ENCODE measurements at regions not wholly inside any gene's neighbourhood (a gene's known extent, or its start where the extent isn't known, plus 50 kb on each side); places are given as distances from the start of the nearest gene placed in this dataset.
A peak's percentile ranks its signal among the peaks of the same experiment; 100 is the strongest.
"Not testable (repeated sequence)": the region's sequence is repeated elsewhere in the genome, so short reads cannot be mapped to it uniquely, and the experiment has no call there.

DNA sequence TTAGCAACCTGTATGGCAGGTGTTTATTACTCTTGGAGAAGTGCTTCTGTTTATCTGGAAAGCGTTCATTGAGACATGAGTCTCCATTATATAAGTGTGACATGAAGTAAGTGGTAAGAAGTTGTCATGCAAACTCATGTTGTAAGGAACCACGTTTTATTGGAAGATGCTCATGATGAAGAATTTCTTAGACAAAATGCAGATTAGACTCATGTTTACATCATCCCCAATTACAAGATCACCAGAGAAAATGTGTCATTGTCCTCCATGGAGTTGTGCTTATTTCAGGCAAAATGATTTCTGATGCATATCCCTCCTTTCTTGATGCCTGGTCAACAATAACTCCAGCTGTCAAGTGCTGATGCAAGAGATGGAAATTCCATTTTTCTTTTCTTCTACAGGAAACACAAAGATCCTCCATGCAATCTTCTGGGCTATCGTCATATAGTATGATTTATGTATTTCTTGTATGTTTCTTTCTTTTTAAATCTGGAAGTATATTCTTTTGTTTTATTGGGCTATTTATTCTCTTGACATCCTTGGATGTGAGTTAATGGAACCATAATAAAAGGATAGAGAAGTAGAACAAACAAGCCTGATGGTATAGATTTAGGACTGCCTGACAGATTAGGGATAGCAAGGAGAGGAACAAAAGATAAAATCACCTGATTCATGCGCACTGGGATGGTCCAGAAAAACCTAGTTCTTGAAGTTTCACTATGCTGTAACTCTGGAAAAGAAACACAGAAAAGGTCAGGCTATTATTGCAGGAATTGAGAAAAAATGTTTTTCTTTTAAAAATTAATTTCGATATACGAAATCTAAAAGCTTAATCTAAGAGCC is 50.7 kb upstream of the DIAPH3 start:
- no peak for DNase-seq (ENCODE audit: low read depth in 4 of 4, low spot score in 2 of 4)

DNA sequence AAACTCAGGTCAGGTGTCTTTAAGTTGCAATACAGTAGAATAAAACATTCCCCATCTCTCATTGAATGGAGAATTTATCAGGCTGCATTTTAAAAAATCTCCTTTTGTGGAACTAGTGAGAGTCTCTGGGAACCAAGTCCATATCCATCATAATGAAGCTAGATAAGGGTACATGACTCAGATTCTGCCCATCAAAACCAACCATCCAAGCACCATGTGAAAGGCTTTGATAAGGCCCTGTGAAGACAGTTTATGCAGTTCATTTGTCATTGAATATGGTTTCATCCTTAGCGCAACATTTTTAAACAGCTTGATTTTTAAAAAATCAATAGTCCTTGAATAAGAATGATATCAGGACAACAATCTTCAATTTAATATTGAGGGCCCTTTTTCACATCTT is 56.3 kb upstream of the DIAPH3 start:
- DNase-seq (ENCODE audit: low read depth in 4 of 4, low spot score in 2 of 4) = no peak

DNA sequence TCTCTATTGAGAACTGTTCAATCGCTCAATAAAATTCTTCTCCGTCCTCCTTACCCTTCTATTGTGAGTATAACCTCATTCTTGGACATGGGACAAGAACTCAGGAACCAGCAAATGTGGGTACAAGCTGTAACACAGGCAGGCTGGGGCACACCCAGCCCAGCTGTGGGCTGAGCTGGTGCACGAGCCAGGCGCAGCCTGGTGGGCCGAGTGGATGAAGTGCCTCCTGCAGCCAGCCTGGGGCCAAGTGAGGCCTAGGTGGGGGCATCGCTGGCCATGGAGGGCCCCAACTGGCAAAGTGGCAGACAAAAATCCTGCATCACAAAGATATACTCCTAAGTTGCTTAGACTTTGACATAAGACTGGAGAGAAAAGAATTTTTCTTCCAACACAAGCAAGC is 57.9 kb upstream of the DIAPH3 start:
- DNase-seq (ENCODE audit: low read depth in 4 of 4, low spot score in 2 of 4) = no peak

DNA sequence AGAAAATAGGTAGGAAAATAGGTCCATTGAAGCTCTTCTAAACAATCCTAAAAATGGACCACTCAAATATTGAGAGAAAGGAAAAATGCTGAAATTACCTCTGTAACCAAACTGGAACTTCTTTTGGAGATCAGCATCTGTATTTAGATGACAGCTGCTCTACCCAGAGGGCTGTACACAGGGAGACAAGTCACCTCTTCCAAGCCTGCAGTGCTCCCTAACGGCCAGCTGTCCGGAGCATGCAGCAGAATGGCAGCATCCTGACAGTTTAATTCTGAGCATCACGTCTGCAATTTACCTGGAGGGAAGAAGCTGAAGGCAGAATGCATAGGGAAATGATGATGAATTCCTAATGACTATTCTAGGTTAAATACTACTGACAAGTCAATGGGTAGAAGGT is 62.8 kb upstream of the DIAPH3 start:
- DNase-seq (ENCODE audit: low read depth in 4 of 4, low spot score in 2 of 4) = no peak

DNA sequence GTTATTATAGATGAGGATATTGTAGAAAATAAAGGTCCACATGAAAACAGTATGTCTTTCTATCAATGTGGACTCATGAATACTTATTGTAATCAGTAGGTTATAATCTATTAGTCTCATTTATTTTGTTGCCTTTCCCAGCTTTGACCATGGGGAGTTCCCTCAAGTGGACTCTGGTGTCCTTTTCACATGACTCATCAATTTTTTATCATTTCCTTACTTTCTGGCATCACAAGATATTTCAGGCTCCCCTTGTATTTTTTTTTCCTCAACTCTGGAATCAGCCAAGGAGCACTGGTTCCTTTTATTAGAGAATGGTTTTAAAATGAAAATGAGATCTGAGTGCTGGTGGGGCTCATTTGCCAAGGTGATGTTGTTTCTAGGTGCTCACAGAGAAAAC is 63.4 kb upstream of the DIAPH3 start:
- no peak for DNase-seq (ENCODE audit: low read depth in 4 of 4, low spot score in 2 of 4)

DNA sequence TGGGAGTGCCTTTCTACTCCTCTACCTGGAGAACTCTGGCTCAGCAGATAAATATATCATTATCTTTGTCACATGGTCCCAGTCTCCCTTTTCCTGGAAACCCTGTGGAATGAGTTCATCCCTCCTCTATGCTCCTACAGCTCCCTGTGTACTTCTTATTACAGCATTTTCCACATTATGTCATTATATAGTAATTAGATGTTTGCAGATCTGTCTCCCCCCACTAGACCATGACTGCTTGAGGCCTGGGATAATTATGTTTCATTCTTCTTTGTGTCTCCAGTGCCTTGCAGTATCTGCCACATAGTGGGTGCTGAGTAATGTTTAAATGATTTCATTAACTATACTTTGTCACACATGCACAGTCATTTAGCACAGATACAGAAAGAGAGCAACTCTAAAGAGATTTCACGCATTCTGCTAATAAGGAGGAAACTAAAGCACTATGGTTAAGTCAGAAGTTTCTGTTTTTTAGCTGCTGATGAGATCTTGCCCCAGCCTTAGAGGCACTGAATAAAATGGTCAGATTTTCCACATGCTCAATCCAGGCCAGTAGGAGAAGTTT is 66.1 kb upstream of the DIAPH3 start:
- no peak for DNase-seq (ENCODE audit: low read depth in 4 of 4, low spot score in 2 of 4)

DNA sequence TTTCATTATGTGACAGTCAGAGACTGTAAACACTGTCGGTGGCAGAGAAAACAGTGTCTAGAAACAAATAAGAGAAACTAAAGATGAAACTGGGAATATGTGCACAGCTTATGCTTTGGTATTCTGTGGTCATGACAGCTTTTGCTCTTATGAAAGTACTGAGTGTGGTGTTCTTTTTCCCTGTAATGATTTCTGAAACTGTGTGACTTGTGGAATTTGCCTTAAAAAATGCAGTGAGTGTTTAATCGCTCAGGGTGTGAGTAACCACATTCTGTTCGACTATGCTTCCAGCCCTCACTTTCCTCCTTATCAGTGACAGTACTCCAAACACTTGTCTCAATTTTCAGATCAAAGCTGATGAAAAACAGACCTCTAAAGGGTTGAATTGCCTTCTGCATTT is 66.9 kb upstream of the DIAPH3 start:
- DNase-seq (ENCODE audit: low read depth in 4 of 4, low spot score in 2 of 4) = no peak

DNA sequence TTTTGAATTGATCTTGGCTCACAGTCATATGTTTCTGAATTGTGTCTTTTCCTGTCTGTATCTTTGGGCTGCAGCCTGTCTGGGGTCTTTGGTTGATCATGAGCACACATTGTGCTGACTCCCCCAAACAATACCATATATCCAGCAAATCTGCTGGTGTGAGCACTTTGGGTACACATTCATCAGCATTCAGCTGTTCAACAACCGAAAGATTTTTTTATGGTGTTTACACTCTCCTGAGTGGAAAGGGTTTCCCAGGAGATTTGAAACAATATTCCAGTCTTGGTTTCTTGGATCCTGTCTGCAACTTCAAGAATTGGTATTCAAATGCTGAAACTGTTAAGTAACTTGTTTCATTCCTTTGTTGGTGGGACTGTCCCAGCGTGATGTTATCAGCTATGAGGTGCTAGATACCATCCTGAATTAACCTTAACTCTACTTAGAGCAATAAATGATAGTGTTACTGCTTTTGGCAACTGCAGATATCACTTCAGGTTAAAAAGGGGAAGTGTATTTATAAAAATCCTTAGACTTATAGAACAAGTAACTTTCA is 78.4 kb upstream of the DIAPH3 start:
- no peak for DNase-seq (ENCODE audit: low read depth in 4 of 4, low spot score in 2 of 4)

DNA sequence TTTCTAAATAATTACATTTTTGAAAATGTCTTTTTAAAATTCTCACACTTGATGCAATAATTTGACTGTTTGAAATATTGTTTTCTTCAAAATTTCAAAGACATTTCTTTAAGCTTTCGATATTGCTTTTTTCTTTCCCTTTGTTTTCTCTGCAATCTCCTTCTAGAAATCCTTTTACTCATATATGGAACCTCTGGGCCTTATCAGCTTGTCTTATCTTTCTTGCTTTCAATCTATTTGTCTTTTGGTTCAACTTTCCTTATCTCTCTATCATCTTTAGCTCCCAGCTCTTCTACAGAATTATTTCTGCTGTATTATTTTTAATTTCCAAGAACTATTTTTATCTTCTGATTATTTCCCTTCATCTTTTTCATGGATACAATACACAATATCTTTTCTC is 80.7 kb upstream of the DIAPH3 start:
- DNase-seq (ENCODE audit: low read depth in 4 of 4, low spot score in 2 of 4) = no peak

DNA sequence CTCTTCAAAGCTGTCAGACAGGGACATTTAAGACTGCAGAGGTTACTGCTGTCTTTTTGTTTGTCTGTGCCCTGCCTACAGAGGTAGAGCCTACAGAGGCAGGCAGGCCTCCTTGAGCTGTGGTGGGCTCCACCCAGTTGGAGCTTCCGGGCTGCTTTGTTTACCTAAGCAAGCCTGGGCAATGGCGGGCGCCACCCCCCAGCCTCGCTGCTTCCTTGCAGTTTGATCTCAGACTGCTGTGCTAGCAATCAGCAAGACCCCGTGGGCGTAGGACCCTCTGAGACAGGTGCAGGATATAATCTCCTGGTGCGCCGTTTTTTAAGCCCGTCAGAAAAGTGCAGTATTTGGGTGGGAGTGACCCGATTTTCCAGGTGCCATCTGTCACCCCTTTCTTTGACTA is 87.7 kb upstream of the DIAPH3 start:
- DNase-seq (ENCODE audit: low read depth in 4 of 4, low spot score in 2 of 4) = not testable (repeated sequence)

DNA sequence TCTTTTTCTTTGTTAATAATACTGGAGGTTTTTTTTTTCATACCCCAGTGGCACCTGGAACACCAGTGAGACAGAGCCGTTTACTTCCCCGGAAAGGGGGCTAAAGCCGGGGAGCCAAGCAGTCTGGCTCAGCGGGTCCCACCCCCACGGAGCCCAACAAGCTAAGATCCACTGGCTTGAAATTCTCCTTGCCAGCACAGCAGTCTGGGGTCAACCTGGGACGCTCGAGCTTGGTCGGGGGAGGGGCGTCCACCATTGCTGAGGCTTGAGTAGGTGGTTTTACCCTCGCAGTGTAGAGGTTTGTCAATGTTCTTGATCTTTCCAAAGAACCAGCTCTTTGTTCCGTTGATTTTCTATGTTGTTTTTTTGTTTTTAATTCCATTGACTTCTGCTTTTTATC is 94.6 kb upstream of the DIAPH3 start:
- DNase-seq (ENCODE audit: low read depth in 4 of 4, low spot score in 2 of 4) = no peak

DNA sequence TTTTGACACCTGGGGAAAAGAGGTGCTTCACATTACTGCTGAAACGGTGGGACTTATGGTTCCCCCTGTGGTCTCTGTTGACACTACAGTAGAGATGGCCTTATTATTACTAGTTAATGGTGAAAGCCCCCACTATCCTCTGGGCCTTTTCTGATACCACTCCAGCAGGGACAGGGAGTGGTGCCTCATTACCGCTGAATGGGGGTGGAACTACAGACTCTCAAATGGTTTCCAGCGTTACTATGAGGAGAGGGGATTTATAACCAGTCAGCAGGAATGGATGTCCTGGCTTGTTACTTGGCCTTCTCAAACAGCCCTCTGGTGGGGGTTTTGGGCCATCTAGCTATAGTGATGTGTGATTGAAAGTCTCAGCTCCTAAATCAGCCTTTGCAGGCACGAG is 96.7 kb upstream of the DIAPH3 start:
- no peak for DNase-seq (ENCODE audit: low read depth in 4 of 4, low spot score in 2 of 4)

DNA sequence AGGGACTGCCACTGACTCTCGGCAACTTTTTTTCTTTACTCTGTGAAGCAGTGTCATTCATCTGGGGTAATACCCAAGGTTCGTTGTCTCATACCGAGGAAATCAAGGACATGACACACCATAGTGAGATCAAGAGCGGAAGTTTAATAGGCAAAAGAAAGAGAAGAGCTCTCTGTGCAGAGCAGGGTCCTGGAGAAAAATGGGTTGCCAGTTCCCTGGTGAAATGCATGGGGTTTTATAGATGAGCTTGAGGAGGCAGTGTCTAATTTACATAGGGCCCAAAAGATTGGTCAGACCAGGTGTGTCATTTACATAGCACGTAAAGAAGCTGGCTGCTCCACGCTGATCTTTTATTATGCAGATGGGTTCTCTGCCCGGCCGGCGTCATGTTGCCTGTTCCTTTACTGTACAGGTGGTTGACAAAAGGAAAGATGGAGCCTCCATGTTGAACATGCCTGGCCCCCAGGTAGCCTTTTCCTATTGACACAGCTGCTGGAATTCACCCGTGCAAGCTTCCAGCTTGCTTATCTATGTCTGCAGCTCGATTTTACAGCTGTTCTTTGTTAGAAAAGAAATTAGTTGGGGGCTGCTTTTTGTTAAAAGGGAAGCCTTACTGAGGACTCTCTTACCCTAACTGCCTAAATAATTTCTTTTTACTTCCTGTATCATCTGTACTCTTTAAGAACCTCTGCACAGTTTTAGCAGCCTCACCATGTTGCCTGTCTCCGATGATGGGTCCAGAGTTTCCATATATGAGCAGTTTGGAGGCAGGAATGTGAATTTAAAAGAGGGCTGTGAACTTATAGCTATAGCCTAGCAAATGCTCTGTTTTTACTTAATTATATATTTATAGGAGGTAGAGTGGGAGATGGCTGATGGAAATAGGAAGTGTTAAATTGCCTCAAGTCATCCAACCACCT is 98.0 kb upstream of the DIAPH3 start:
- DNase-seq (ENCODE audit: low read depth in 4 of 4, low spot score in 2 of 4) = no peak

DNA sequence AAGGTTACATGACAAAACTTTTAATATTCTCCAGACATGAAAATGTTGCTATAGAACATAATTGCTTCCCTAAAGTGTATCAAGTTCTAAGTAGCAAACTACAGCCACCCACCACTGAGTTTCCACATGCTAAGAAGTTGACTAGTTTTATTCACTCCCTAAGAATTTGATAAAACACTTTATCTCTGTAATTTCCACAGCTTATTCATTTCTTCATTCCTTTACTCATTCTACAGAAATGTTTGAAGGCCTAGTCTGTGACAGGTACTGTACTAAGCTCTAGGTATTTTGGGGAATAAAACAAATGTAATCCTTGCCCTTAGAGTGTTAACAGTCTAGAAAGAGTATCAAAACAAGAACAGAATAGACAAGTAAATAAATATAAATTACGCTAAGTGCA is 101.8 kb upstream of the DIAPH3 start:
- DNase-seq (ENCODE audit: low read depth in 4 of 4, low spot score in 2 of 4) = no peak

DNA sequence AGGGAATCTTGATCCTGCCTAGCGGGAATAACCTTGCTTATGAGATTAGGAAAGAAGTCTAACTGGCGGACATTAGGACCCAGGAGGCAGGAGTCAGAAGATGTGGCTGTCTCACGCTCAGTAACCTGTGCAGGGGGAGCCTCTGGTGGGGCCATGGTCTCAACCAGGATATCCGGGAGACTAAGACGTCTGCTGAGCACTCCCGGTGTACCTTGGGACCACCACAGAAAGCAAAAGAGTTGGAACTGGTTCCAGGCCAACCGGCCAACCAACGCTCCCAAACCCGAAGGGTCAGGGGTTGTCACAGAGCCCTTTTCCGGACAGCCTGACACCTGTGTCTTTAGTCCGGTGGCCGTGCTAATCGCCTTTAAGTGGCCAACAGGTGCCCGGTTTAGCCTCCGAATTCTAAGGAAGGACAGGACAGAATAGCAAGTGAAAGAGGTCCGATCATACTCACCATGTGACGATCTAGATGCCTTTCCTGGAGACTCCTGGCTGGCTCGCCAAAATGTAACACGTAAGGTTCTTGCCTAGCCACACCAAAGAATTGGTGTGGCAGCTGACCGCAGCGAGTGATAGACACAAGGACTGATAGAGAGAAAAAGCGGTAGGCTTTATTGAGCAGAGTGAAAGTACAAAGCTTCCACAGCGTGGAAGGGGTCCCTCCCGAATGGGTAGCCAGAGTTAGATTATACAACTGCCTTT is 103.9 kb upstream of the DIAPH3 start:
- DNase-seq (ENCODE audit: low read depth in 4 of 4, low spot score in 2 of 4) = no peak

DNA sequence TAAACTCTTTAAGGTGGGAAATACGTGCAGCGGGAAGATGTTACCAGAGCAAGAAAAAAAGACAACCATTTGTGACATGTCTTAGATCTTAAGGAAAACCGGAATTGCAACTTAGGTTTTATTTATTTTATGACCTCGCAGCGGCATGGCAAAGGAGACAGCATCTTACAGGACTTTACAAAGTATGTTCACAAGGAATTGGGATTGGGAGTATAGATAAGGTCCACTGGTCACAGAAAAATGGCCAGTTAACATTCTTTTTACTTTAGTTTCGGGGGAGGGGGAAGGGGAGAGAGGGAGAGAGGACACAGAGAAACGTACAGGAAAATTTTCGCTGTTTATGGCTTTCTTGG is 104.5 kb upstream of the DIAPH3 start:
- peak in 1 of 4 donors; percentile 5 for DNase-seq (ENCODE audit: low read depth in 4 of 4, low spot score in 2 of 4)

DNA sequence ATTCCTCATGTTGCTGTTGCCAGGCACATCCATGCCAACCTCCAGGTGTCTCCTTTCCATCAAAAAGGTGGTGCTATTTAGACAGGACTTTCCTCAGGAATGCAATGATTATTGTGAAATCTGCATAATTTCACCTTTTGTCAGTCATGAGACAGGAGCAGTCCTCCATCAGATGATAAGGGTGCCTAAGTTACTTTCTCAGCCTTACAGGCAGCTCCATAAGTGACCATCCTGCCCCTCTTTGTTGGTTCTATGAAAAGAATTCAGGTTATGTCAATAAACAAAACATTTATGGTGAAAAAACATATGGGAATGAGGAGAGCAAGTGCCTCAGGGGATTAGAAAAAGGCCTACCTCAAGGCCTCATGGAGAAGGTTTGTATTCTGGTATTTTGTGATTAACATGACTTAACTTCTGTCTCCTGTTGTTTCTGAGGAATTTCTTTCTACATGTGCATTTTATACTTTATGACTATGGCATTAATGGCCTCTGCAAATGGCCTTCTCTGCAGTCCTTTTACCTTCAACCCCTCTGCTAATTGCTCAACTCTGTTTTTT is 110.3 kb upstream of the DIAPH3 start:
- DNase-seq (ENCODE audit: low read depth in 4 of 4, low spot score in 2 of 4) = no peak

DNA sequence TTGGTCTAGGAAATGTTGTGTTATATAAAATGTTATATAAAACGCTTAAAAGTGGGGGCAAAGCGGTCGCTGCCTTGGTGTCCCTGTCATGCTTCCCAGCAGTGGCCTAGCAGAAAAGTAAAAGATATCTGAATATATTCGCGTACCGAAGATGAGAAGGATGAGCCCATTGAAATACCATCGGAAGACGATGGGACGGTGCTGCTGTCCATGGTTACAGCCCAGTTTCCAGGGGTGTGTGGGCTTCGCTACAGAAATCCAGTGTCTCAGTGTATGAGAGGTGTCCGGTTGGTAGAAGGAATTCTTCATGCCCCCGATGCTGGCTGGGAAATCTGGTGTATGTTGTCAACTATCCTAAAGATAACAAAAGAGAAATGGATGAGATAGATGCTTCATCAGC is 110.9 kb upstream of the DIAPH3 start:
- DNase-seq (ENCODE audit: low read depth in 4 of 4, low spot score in 2 of 4) = no peak

DNA sequence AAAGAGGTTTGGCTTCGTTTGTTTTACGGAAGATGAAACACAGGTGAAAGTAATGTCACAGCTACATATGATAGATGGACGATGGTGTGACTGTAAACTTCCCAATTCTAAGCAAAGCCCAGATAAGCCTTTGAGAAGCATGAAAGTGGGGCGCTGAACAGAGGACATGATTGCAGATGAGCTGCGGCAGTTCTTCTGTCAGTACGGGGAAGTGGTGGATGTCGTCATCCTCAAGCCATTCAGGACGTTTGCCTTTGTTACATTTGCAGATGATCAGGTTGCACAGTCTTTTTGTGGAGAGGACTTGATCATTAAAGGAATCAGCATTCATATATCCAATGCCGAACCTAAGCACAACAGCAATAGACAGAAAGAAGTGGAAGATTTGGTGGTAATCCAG is 111.5 kb upstream of the DIAPH3 start:
- no peak for DNase-seq (ENCODE audit: low read depth in 4 of 4, low spot score in 2 of 4)

DNA sequence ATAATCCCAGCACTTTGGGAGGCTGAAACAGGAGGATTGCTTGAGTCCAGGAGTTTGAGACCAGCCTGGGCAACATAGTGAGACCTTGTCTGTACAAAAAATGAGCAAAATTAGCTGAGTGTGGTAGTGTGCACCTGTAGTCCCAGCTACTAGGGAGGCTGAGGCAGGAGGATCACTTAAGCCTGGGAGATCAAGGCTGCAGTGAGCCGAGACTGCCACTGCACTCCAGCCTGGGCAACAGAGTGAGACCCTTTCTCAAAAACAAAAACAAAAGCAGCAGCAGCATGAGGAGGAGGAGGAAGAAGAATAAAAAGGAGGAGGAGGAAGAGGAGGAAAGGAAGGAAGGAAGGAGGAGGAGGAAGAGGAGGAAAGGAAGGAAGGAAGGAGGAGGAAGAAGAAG is 116.5 kb upstream of the TDRD3 start:
- DNase-seq (ENCODE audit: low read depth in 4 of 4, low spot score in 2 of 4) = not testable (repeated sequence)

Data from left renal cortex interstitium (tissue), 4 donors.